Natural killer cell (primary cell): ENCODE measurements at regions not wholly inside any gene's neighbourhood (a gene's known extent, or its start where the extent isn't known, plus 50 kb on each side); places are given as distances from the start of the nearest gene placed in this dataset.

Experiments used
- ATAC-seq, 3 donors: fragments of 150-1000 bp in 2 of 3; fragments of 200-7000 bp in 1 of 3; cut with Tn5 transposase; 1 replicate in 1 of 3; 2 replicates in 2 of 3; pipeline ENCODE4 v1.10.0; 2021; ENCODE audit warnings: mild to moderate bottlenecking in 2 of 3, moderate library complexity in 2 of 3
- DNase-seq, 2 donors: peaks; one replicate each; pipeline versions ENCODE4 v3.0.0 to v3.0.0-alpha.2; 2013 to 2021; ENCODE audit warnings: mixed read lengths in 1 of 2
- H3K27ac ChIP-seq: one replicate; pipeline ENCODE4 v1.5.1; 2013; ENCODE audit warnings: mild to moderate bottlenecking, low read length
- H3K27me3 ChIP-seq: one replicate; pipeline ENCODE4 v1.6.1; 2013; ENCODE audit warnings: low read length; ENCODE audit not compliant: control insufficient read depth, insufficient read depth
- H3K36me3 ChIP-seq: one replicate; pipeline ENCODE4 v1.6.1; 2013; ENCODE audit warnings: low read length; ENCODE audit not compliant: control insufficient read depth, insufficient read depth
- H3K4me1 ChIP-seq: one replicate; pipeline ENCODE4 v1.6.1; 2013; ENCODE audit warnings: low read length; ENCODE audit not compliant: control insufficient read depth, insufficient read depth
- H3K4me3 ChIP-seq: one replicate; pipeline ENCODE4 v1.5.1; 2013; ENCODE audit warnings: low read length
- H3K9me3 ChIP-seq: one replicate; pipeline ENCODE4 v1.6.1; 2013; ENCODE audit warnings: low read length; ENCODE audit not compliant: control insufficient read depth, insufficient read depth
- H3K27ac Mint-ChIP-seq, 2 donors: one replicate each; pipeline ENCODE4 v1.8.0; 2022; ENCODE audit warnings: mild to moderate bottlenecking in 2 of 2, mixed read lengths in 2 of 2, moderate library complexity in 1 of 2
- H3K27me3 Mint-ChIP-seq, 2 donors: one replicate each; pipeline ENCODE4 v1.8.0; 2022; ENCODE audit warnings: low read depth in 2 of 2, mixed read lengths in 2 of 2
- H3K36me3 Mint-ChIP-seq: one replicate; pipeline ENCODE4 v1.8.0; 2022; ENCODE audit warnings: mixed read lengths
- H3K4me1 Mint-ChIP-seq, 2 donors: one replicate each; pipeline ENCODE4 v1.8.0; 2022; ENCODE audit warnings: mixed read lengths in 2 of 2
- H3K4me3 Mint-ChIP-seq: one replicate; pipeline ENCODE4 v1.8.0; 2022; ENCODE audit warnings: mild to moderate bottlenecking, moderate library complexity, mixed read lengths
- H3K9me3 Mint-ChIP-seq, 2 donors: one replicate each; pipeline ENCODE4 v1.8.0; 2022; ENCODE audit warnings: mixed read lengths in 2 of 2
- CTCF ChIP-seq: fragments of 200-600 bp; IDR thresholded peaks from one replicate; pipeline ENCODE4 v1.8.0; 2022; ENCODE audit warnings: antibody characterized with exemption
- WGBS: methylation state at CpG from one replicate; pipeline ENCODE4 v1.1.7; 2013; ENCODE audit warnings: missing lambda C conversion rate; ENCODE audit not compliant: insufficient coverage; 5-methylcytosine and 5-hydroxymethylcytosine counted together
- intact Hi-C: fragments of 100-400 bp; cut with micrococcal nuclease; formaldehyde crosslinking; loops from one replicate; pipeline ENCODE4 v1.14.2; 2022

- Histone ChIP-seq H3K9me3 (peaks cover 6% of the 10 kb centered on the region), H3K4me1 (no peaks in the 10 kb centered on the region), H3K27ac (no peak overlapping the region), H3K27me3 (no peaks in the 10 kb centered on the region), H3K36me3 (no peaks in the 10 kb centered on the region), H3K4me3 (no peak overlapping the region)
- no peak for TF ChIP-seq CTCF
- peaks cover 4 to 7% of the 10 kb centered on the region in 2 donors for H3K9me3 Mint-ChIP-seq
- DNase-seq (no peak), ATAC-seq (no peak)
- intact Hi-C loops: no loop called here
- H3K27ac Mint-ChIP-seq: no peak overlapping the region
- no peaks in the 10 kb centered on the region for H3K4me1 Mint-ChIP-seq
- H3K27me3 Mint-ChIP-seq: no peaks in the 10 kb centered on the region
- no peaks in the 10 kb centered on the region for H3K36me3 Mint-ChIP-seq
- no peak overlapping the region for H3K4me3 Mint-ChIP-seq
- WGBS: 72% methylated on average over 3 of the region's 4 CpGs
Measured at GRCh38 chr15:97126553-97127233, 796.2 kb downstream of the NR2F2 start.

- WGBS: 90% methylated on average over 4 of the region's 4 CpGs
- no peak for TF ChIP-seq CTCF
Measured at GRCh38 chr15:97129674-97130073, 799.2 kb downstream of the NR2F2 start.

GRCh38 chr15:97140216-97140615 is 809.7 kb downstream of the NR2F2 start:
- H3K4me1 Mint-ChIP-seq: no peaks in the 10 kb centered on the region
- Histone ChIP-seq H3K27ac (no peak overlapping the region), H3K4me1 (no peaks in the 10 kb centered on the region), H3K36me3 (no peaks in the 10 kb centered on the region), H3K27me3 (no peaks in the 10 kb centered on the region), H3K9me3 (no peaks in the 10 kb centered on the region), H3K4me3 (no peak overlapping the region)
- ATAC-seq: no peak
- H3K4me3 Mint-ChIP-seq: no peak overlapping the region
- no peaks in the 10 kb centered on the region for H3K36me3 Mint-ChIP-seq
- peaks cover 0 to 4% of the 10 kb centered on the region in 2 donors for H3K27me3 Mint-ChIP-seq
- TF ChIP-seq CTCF: no peak
- DNase-seq: no peak
- H3K27ac Mint-ChIP-seq: no peak overlapping the region
- intact Hi-C loops: no loop called here
- WGBS: 73% methylated on average over 4 of the region's 4 CpGs
- peaks cover 7 to 12% of the 10 kb centered on the region in 2 donors for H3K9me3 Mint-ChIP-seq

More at GRCh38 chr15:97129674-97130073, 799.2 kb downstream of the NR2F2 start:
- Mint-ChIP-seq H3K36me3 (no peaks in the 10 kb centered on the region), H3K4me1 (no peaks in the 10 kb centered on the region), H3K9me3 (peaks cover 13 to 15% of the 10 kb centered on the region in 2 donors), H3K4me3 (no peak overlapping the region), H3K27ac (no peak overlapping the region), H3K27me3 (no peaks in the 10 kb centered on the region)
- H3K36me3 ChIP-seq: no peaks in the 10 kb centered on the region
- no peaks in the 10 kb centered on the region for H3K27me3 ChIP-seq
- H3K4me3 ChIP-seq: no peak overlapping the region
- H3K9me3 ChIP-seq: peaks cover 6% of the 10 kb centered on the region
- intact Hi-C loops: no loop called here
- no peaks in the 10 kb centered on the region for H3K4me1 ChIP-seq
- DNase-seq (no peak), ATAC-seq (no peak)
- H3K27ac ChIP-seq: no peak overlapping the region

GRCh38 chr15:97141360-97141759 is 810.9 kb downstream of the NR2F2 start:
- Histone ChIP-seq H3K27ac (no peak overlapping the region), H3K4me1 (no peaks in the 10 kb centered on the region), H3K27me3 (no peaks in the 10 kb centered on the region), H3K36me3 (no peaks in the 10 kb centered on the region), H3K9me3 (peaks cover 5% of the 10 kb centered on the region), H3K4me3 (no peak overlapping the region)
- Mint-ChIP-seq H3K9me3 (peaks cover 7 to 9% of the 10 kb centered on the region in 2 donors), H3K27me3 (peaks cover 0 to 4% of the 10 kb centered on the region in 2 donors), H3K27ac (no peak overlapping the region), H3K4me3 (no peak overlapping the region), H3K4me1 (no peaks in the 10 kb centered on the region), H3K36me3 (no peaks in the 10 kb centered on the region)
- intact Hi-C loops: no loop called here
- no peak for TF ChIP-seq CTCF
- DNase-seq (no peak), ATAC-seq (no peak)
- 77% methylated on average over 1 of the region's 1 CpG for WGBS
